ENCODE measurements at regions not wholly inside any gene's neighbourhood (a gene's known extent, or its start where the extent isn't known, plus 50 kb on each side); places are given as distances from the start of the nearest gene placed in this dataset.
A peak's percentile ranks its signal among the peaks of the same experiment; 100 is the strongest.

DNA sequence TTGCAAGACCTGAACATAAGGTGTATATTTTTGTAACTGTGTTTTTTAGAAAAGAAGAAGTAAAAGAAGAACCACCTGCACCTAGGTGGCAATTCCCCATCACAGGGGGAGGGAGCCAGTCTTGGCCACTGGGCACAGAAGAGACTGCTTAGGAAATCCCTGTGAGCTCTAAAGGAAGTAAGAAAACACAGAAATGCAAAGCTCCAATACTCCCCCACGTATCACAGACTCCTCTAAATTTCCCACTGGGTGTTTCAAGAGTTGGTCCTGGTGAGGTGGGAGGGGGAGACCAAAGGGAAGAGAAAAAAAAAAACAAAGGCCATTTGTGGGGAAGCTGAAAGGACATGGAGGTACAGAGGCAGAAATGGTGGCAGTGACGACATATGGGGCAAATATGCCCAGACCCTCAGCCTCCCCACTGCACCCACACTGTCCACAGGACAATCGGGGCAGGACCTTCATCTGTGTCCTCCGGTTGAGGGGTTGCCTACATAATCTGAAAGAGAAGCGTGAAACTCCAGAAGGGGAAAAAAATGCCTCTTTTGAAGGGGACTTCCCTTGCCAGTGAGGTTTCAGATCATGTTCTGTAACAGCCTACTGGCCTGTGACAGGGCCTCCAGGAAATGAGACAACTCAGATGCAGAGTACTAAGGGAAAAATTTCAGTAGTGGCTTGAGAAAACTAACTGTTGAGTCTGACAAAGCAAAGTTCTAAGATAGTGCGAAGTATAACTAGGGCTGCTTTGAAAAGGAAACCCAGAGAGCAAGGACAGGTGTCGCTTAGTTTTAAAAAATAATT lies 226.2 kb upstream of the MARCKS start:
- H3K4me1 ChIP-seq (ENCODE audit: control insufficient read depth, insufficient read depth, low read length) = peaks cover 23% of the 10 kb centered on the region
- H3K9ac ChIP-seq (ENCODE audit: low read length) = no peak overlapping the region
- no peaks in the 10 kb centered on the region for H3K36me3 ChIP-seq (ENCODE audit: control insufficient read depth, insufficient read depth, low read length)
- H3K27ac ChIP-seq (ENCODE audit: low read depth, low read length) = peak overlapping the region; percentile 51
- no peaks in the 10 kb centered on the region for H3K27me3 ChIP-seq (ENCODE audit: control insufficient read depth, insufficient read depth, low read length)
- H3K4me3 ChIP-seq (ENCODE audit: low read length) = peak overlapping the region; percentile 33

DNA sequence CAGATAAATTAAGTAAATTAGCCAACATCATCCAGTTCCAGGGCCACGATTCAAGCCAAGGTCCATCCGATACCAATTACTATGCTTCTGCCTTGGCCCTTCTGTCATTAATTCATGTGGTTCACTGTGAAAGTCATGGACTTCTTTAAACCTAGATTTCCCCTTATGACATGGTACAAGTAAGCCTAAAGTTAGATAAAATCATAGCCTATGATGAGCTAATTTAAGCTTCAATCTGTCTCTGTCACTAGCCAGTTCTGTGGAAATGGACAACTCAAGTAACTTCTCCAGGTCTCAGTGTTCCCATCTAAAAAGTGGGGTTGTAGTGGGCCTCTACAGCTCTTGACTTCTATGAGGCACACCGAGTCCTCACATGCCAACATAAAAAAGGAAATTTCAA lies 225.5 kb upstream of the MARCKS start:
- Histone ChIP-seq H3K36me3 (ENCODE audit: control insufficient read depth, insufficient read depth, low read length) (no peaks in the 10 kb centered on the region), H3K4me3 (ENCODE audit: low read length) (no peak overlapping the region), H3K9ac (ENCODE audit: low read length) (no peak overlapping the region), H3K27me3 (ENCODE audit: control insufficient read depth, insufficient read depth, low read length) (no peaks in the 10 kb centered on the region), H3K27ac (ENCODE audit: low read depth, low read length) (peak overlapping the region; percentile 51), H3K4me1 (ENCODE audit: control insufficient read depth, insufficient read depth, low read length) (peaks cover 23% of the 10 kb centered on the region)

DNA sequence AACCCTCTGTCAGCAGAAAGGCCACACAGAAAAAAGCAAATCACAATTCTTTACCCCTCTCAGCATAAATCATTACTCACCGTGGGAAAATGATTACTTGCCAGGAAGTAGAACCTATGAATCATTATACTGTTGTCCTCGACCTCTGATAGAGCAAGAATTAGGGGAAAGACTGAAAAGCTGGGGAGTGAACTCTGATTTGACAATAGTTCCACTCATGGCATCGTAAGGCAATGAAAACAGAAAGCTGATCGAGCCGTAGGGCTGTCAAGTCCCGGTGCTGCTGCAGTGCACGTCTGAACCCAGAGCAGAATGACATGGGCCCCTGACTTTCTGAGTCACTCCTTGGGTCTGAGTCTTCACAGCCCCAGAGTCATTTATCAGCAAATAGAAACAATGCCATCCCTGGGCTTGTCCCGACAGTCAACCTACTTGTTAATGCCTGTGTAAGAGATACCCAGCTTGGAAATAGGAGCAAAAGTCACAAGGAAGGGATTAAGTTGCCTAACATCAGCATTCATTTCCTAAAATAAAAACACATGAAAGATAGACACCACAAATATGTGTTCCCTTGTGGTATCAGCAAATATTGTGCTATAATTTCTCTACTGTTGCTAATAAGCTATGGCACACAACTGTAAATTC lies 224.8 kb upstream of the MARCKS start:
- no peaks in the 10 kb centered on the region for H3K36me3 ChIP-seq (ENCODE audit: control insufficient read depth, insufficient read depth, low read length)
- no peaks in the 10 kb centered on the region for H3K27me3 ChIP-seq (ENCODE audit: control insufficient read depth, insufficient read depth, low read length)
- H3K4me3 ChIP-seq (ENCODE audit: low read length) = peak overlapping the region; percentile 49
- peak overlapping the region; percentile 6 for H3K27ac ChIP-seq (ENCODE audit: low read depth, low read length)
- no peak overlapping the region for H3K9ac ChIP-seq (ENCODE audit: low read length)
- H3K4me1 ChIP-seq (ENCODE audit: control insufficient read depth, insufficient read depth, low read length) = peaks cover 23% of the 10 kb centered on the region

DNA sequence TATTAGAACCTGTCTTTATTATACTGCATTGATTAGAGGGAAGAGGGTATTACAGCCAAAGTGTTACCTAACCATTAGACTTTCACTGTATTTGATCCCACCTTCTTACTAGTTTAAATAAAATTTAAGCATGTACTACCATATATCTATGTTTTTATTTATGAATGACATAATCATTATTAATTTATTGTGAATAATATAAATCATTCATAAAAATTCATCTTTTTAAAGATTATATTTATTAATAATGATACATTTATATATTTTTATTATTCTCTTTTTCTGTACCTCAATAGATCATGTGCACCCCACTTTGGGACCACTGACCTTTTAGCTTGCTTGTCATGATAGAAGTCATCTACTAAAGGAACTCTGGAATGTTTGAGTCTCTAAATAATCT lies 223.5 kb upstream of the MARCKS start:
- Histone ChIP-seq H3K27me3 (ENCODE audit: control insufficient read depth, insufficient read depth, low read length) (no peaks in the 10 kb centered on the region), H3K36me3 (ENCODE audit: control insufficient read depth, insufficient read depth, low read length) (no peaks in the 10 kb centered on the region), H3K4me3 (ENCODE audit: low read length) (no peak overlapping the region), H3K27ac (ENCODE audit: low read depth, low read length) (no peak overlapping the region), H3K4me1 (ENCODE audit: control insufficient read depth, insufficient read depth, low read length) (peaks cover 23% of the 10 kb centered on the region), H3K9ac (ENCODE audit: low read length) (no peak overlapping the region)

DNA sequence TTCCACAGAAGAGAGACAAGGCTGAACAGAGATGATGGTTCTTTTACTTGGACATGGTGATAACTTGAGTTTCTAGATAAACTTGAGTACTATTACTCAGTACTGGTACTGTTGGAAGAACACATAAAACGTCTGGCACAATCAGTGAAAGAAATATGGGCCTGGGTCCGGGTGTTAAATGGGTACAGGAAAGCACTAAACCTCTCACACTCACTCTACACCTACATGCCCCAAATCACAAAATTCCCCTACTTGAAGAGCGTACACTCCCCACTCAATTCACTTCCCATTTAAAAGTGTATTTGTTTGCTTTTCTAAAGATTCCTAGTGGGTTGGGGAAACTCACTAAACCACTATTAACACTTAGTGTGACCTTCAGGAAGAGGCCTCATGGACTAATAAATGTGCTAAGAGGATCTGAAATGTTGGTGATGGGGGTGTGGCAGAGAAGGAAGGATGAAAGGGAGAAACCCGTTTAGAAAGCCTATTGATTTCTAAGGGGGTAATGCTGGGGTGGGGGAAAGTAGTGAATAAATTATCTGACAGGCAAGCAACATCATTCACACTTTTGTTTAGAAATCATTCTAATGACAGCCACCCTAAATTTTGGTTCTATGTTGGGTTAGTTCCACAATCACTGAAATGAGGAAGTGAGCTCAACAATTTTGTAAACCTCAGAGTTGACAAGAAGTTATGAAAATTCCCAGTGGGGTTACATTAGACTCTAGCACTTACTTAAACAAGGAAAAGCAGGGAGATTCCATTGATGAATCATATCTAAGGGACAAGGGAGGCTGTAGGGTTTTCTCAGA lies 222.6 kb upstream of the MARCKS start:
- Histone ChIP-seq H3K36me3 (ENCODE audit: control insufficient read depth, insufficient read depth, low read length) (no peaks in the 10 kb centered on the region), H3K4me3 (ENCODE audit: low read length) (no peak overlapping the region), H3K27ac (ENCODE audit: low read depth, low read length) (peak overlapping the region; percentile 62), H3K27me3 (ENCODE audit: control insufficient read depth, insufficient read depth, low read length) (no peaks in the 10 kb centered on the region), H3K4me1 (ENCODE audit: control insufficient read depth, insufficient read depth, low read length) (peaks cover 23% of the 10 kb centered on the region), H3K9ac (ENCODE audit: low read length) (no peak overlapping the region)

DNA sequence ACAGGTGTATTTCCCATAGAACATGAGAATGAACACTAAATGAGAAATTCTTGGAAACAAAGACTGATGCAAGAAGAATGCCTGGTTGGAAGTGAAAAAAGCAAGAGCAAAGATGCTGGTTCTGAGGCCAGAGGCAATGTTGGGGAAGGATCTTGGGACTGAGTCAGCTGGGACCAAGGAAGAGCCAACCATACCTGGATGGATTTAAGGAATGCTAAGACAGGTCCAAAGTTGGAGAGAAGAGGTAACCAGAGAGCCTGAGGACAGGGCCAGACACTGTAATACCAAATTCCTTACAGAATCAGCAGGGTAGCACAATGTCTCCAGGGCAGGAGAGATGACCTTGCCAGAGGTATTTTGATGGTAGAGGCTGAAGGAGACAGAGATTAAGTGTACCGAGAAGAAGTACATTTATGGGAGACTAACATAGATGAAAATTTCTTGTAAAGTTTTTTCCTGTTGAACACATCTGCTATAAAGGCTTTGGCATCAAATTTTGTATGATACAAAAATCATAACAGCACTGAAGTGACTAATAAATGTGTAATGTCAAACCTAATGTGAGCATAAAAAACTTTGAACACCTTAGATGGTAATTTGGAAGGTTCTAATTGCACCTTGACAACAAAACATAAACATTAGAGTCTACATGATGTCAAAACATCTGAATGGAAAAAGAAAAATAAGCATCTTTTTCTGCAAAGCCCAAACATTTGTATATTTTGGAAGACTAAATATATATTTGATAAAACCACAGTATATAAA lies 221.7 kb upstream of the MARCKS start:
- Histone ChIP-seq H3K4me1 (ENCODE audit: control insufficient read depth, insufficient read depth, low read length) (peaks cover 20% of the 10 kb centered on the region), H3K27me3 (ENCODE audit: control insufficient read depth, insufficient read depth, low read length) (no peaks in the 10 kb centered on the region), H3K9ac (ENCODE audit: low read length) (no peak overlapping the region), H3K27ac (ENCODE audit: low read depth, low read length) (peak overlapping the region; percentile 62), H3K36me3 (ENCODE audit: control insufficient read depth, insufficient read depth, low read length) (no peaks in the 10 kb centered on the region), H3K4me3 (ENCODE audit: low read length) (no peak overlapping the region)

DNA sequence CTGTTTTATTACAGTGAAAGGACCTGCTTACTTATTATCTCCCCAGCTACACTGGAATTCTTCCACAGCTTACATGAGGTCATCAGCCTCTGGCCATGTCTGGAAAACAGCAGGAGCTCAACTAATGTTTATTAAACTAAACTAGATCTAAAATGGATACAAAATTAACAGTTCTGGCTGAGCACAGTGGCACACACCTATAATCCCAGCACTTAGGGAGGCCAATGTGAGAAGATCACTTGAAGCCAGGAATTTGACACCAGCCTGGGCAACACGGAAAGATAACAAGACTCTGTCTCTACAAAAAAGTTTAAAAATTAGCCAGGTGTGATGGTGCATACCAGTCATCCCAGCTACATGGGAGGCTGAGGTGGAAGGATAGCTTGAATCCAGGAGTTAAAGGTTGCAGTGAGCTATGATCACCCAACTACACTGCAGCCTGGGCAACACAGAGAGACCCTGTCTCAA lies 220.8 kb upstream of the MARCKS start:
- H3K4me3 ChIP-seq (ENCODE audit: low read length) = no peak overlapping the region

DNA sequence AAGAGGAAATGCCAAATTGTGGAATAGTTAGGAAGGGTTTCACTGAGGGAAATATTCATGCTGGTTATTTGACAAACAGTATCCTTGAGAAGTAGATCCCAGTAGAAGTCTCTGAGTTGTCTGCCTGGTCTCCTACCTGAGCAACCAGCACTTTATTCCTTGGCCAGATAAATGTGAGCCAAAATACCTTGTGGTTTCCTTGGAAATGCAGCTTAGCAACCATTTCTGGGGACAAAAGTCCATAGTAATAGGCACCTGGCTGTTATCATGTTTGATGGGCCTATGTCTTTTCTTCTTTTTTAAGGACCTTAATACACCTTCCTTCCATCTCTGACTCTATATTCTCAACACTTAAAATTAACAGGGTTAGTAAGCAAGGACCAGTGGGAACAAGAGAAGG lies 217.1 kb upstream of the MARCKS start:
- Histone ChIP-seq H3K27ac (ENCODE audit: low read depth, low read length) (no peak overlapping the region), H3K9ac (ENCODE audit: low read length) (no peak overlapping the region), H3K4me3 (ENCODE audit: low read length) (no peak overlapping the region), H3K27me3 (ENCODE audit: control insufficient read depth, insufficient read depth, low read length) (no peaks in the 10 kb centered on the region), H3K4me1 (ENCODE audit: control insufficient read depth, insufficient read depth, low read length) (peaks cover 8% of the 10 kb centered on the region), H3K36me3 (ENCODE audit: control insufficient read depth, insufficient read depth, low read length) (no peaks in the 10 kb centered on the region)

More for the DNA sequence above, 220.8 kb upstream of the MARCKS start:
- H3K4me1 ChIP-seq (ENCODE audit: control insufficient read depth, insufficient read depth, low read length) = peaks cover 18% of the 10 kb centered on the region
- H3K9ac ChIP-seq (ENCODE audit: low read length) = no peak overlapping the region
- no peaks in the 10 kb centered on the region for H3K36me3 ChIP-seq (ENCODE audit: control insufficient read depth, insufficient read depth, low read length)
- no peaks in the 10 kb centered on the region for H3K27me3 ChIP-seq (ENCODE audit: control insufficient read depth, insufficient read depth, low read length)
- H3K27ac ChIP-seq (ENCODE audit: low read depth, low read length) = peak overlapping the region; percentile 11

DNA sequence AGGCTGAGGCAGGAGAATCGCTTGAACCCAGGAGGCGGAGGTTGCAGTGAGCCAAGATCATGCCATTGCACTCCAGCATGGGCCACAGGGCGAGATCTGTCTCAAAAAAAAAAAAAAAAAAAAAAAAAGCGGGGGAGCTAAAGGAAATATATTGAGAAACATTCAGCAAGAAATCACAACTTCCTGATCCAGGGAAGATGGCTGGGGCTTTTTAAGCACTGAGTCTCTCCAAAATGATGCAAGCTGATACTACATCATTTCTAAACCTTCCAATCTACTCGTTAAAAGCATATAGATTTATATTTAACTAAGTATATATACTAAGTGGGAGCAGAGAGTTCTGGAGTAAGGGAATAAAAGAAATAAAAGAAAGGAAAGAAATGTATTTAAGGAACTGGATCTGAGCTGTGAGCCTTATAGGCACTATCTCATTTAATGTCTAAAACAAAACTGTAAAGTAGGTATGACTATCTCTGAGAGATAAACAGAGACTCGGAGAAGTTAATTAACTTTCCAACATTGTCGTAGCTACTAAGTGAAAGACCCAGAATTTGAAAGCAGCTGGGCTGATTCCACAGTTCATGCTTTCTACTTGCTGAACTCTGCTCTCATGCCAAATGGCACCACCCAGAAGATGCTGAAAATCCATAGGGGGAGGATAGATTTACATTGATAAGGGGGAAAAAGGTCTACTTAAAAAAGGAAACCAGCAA lies 215.0 kb upstream of the MARCKS start:
- H3K4me1 ChIP-seq (ENCODE audit: control insufficient read depth, insufficient read depth, low read length) = no peaks in the 10 kb centered on the region
- no peak overlapping the region for H3K27ac ChIP-seq (ENCODE audit: low read depth, low read length)
- no peak overlapping the region for H3K4me3 ChIP-seq (ENCODE audit: low read length)

DNA sequence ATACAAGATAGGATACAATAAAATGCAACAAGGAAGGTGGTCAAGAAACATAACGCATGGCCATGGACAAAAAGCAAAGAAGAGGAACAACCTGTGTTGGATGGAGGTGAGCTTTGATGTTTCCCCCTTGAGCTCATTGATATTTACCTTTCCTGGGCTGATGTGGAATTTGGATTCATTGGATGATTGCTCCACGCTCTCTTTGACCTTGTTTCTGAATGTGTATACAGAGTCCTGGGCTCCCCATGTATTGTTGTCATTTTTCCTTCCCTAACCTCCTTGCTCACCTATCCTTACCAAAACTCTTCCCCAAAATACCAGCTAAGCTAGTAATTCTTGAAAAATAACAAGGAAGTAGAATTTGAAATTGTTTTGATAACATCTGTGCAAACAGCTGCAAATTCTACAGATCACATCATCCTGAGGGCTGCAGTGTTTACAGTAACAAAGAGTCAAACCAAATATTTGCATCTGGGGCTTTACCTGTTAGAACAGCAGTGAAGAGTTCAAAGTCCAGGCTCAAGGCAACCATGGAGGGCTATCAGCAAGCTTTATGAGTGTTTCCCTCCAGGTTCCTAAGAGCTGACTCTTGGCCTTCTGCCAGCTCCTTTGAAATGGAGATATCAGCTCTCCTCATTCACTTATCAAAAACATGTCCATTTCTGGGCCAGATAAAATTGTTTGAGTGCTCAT lies 214.3 kb upstream of the MARCKS start:
- Histone ChIP-seq H3K4me3 (ENCODE audit: low read length) (no peak overlapping the region), H3K27ac (ENCODE audit: low read depth, low read length) (no peak overlapping the region), H3K36me3 (ENCODE audit: control insufficient read depth, insufficient read depth, low read length) (no peaks in the 10 kb centered on the region), H3K27me3 (ENCODE audit: control insufficient read depth, insufficient read depth, low read length) (no peaks in the 10 kb centered on the region), H3K4me1 (ENCODE audit: control insufficient read depth, insufficient read depth, low read length) (no peaks in the 10 kb centered on the region), H3K9ac (ENCODE audit: low read length) (no peak overlapping the region)

More for the DNA sequence above, 215.0 kb upstream of the MARCKS start:
- Histone ChIP-seq H3K27me3 (ENCODE audit: control insufficient read depth, insufficient read depth, low read length) (no peaks in the 10 kb centered on the region), H3K9ac (ENCODE audit: low read length) (no peak overlapping the region), H3K36me3 (ENCODE audit: control insufficient read depth, insufficient read depth, low read length) (no peaks in the 10 kb centered on the region)

DNA sequence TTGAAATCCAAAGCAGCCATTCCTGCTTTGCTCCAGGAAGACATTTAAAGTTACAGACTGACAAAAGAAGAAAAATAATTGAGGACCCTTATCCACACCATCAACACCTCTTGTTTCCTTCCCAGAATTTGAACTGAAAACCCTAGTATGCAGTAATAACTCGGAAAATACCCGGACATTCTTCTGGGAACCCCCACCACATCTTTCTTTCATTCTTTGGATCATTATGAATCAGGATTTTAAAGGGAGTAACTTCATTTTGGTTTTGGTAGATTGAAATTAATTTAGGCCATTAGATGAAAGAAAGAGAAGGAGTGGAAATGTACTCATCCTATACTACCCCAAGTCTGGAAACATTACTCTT lies 213.8 kb upstream of the MARCKS start:
- H3K27me3 ChIP-seq (ENCODE audit: control insufficient read depth, insufficient read depth, low read length) = no peaks in the 10 kb centered on the region
- no peak overlapping the region for H3K9ac ChIP-seq (ENCODE audit: low read length)
- no peak overlapping the region for H3K4me3 ChIP-seq (ENCODE audit: low read length)
- no peaks in the 10 kb centered on the region for H3K36me3 ChIP-seq (ENCODE audit: control insufficient read depth, insufficient read depth, low read length)
- no peaks in the 10 kb centered on the region for H3K4me1 ChIP-seq (ENCODE audit: control insufficient read depth, insufficient read depth, low read length)
- H3K27ac ChIP-seq (ENCODE audit: low read depth, low read length) = no peak overlapping the region
